CD4-positive, alpha-beta T cell treated with Interleukin-17A for 1 hour (primary cell): ENCODE measurements at regions not wholly inside any gene's neighbourhood (a gene's known extent, or its start where the extent isn't known, plus 50 kb on each side); places are given as distances from the start of the nearest gene placed in this dataset.
A peak's percentile ranks its signal among the peaks of the same experiment; 100 is the strongest.
"Not testable (repeated sequence)": the region's sequence is repeated elsewhere in the genome, so short reads cannot be mapped to it uniquely, and the experiment has no call there.

Source experiments
- DNase-seq: peaks from one replicate; pipeline ENCODE4 v3.0.0-alpha.2; 2020

DNA sequence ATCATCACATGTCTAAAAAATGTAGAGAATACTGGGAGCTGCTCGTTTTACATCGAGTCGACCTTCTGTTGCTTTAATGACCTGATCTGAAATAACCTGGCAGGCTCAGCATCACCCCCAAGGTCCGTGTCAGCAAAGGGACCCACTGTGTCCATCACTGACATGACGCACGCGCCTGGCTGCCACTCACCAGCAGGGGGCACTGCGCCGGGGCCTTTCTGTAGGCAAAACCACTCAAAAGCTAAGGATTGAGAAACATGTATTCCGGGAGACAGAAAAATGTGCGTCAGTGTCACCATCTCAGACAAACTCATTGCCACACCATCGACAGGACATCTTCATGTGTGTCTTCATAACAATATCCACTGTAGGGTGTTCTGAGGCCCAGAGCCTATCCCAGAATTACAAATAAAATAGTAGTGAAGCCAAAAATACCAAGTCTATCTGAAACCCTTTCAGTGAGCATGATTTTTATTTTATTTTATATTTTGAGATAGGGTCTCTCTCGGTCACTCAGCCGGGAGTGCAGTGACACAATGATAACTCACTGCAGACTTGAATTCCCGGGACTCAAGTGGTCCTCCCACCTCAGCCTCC is 130.3 kb upstream of the LSM14A start:
- DNase-seq: peak; percentile 62

DNA sequence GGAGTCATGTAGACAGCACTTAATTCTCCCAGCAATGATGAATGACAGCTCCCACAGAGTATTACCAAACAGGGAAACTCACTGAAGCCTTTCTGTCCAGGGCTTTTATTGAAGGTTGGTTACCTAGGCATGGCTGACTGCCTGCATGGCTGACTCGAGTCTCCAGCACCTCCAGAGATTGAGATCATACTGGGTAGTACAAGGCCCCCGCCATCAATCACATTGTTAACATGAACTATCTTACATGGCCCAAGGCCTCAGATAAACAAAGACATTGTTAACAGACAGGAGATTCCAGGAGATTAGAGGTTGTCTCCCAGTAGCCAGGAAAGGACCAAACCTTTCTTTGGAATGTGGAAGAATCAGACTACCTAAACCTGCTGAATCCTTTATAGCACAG is 128.3 kb upstream of the LSM14A start:
- no peak for DNase-seq

DNA sequence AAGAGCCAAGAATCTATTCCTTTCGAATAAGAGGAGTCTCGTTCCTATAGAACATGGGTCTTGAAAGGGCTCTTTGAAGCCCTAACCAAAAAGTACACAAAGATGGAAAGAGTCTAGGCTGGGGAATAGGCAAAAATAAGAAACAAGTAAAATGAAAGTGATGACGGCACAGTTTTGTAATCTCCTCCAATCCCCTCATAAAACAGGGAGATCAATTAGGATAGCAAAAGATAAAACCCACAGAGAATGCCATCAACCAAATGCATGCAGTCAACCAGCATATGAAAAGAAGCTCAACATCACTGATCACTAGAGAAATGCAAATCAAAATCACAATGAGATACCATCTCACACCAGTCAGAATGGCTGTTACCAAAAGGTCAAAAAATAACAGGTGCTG is 122.4 kb upstream of the LSM14A start:
- DNase-seq: no peak

DNA sequence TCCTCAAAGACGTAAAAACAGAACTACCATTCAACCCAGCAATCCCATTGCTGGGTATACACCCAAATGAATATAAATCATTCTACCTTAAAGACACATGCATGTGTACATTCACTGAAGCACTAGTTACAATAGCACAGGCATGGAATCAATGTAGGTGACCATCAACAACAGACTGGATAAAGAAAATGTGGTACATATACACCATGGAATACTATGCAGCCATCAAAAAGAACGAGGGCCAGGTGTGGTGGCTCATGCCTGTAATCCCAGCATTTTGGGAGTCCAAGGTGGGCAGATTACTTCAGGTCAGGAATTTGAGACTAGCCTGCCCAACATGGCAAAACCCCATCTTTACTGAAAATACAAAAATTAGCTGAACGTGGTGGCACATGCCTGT is 121.9 kb upstream of the LSM14A start:
- DNase-seq: not testable (repeated sequence)

DNA sequence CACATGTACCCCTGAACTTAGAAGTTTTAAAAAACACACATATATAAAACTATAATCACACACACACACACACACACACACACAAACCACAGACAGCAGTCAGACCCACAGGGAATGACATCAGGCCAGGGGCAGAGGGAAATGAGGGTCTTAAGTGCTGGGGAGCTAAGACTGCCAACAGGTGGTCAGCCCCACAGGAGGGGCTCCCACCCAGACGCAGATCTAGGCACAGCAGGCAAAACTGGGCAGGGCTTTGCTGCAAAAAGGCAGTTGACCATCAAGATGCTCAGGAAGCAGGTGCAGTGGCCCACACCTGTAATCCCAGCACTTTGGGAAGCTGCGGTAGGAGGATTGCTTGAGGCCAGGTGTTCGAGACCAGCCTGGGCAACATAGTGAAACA is 121.0 kb upstream of the LSM14A start:
- no peak for DNase-seq

DNA sequence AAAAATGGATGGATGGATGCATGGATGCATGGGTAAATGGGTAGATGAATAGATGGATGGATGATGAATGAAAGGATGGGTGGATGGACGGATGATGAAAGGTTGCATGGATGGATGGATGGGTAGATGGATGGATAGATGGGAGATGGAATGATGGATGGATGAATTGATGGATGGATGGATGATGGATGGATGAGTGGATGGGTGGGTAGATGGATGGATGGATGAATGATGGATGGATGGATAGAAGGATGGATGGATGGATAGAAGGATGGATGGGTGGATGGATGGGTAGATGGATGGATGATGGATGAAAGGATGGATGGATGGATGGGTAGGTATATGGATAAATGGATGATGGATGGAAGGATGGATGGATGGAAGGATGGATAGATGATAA is 115.1 kb upstream of the LSM14A start:
- DNase-seq: no peak

DNA sequence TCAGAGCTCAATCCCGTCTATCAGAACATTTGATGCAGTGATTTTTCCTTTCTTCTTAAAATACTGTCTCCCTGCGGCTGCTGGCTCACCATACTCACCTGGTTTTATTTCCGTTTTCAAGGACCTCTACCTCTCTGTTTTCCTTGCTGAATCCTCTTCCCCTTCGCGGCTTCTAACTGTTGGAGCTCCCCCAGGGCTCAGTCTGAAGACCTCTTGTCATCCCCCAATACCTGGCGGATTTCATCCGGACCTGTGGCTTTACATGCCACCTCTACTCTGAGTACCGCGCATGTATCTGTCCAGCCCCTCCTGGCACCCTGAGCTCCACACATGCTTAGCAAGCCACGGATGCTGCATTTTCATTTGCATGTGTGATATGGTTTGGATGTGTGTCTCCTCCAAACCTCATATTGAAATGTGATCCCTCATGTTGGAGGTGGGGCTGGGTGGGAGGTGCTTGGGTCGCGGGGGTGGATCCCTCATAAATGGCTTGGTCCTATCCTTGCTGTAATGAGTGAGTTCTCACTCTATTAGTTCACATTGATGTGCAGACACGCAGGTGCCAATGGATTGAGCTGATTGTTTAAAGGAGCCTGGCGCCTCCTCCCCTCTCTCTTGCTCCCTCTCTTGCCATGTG is 106.2 kb upstream of the LSM14A start:
- no peak for DNase-seq

DNA sequence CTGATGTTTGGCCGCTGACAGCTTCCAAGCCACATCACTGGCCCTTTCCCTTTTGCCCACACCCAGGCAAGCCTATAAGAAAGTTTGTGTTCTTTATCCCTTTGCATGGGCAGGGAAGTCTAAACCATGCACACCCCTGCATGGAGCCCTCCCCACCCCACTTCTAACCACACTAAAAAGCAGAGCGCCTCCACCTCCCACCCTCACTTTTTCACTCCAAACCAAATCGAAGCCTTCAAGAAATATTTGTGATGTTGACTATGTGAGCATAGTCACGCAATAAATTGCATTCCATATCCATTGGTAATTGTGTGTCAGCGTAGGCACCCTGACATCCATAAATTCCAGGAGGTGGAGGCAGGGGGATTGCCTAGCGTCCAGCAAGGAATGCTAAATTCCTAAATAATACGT is 104.4 kb upstream of the LSM14A start:
- DNase-seq: no peak

DNA sequence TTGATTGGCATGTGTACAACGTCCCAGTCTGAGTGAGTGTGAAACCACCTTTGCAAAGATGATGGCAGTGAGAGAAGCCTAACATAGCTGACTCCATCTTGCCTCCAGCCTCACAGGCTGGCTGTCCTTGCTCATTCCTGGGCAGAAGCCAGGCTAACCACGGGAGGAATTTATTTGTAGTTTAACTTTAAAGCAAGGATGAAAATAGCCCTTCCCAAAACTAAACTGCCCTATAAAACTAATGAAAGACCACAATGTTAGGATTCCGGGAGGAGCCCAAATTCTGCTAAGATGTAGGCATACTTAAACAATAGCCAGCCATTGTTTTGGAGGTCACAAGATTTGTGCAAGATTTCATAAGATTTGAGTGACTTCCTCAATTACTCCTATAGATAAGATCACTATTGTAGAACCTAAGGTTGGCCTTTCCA is 96.6 kb upstream of the LSM14A start:
- no peak for DNase-seq

DNA sequence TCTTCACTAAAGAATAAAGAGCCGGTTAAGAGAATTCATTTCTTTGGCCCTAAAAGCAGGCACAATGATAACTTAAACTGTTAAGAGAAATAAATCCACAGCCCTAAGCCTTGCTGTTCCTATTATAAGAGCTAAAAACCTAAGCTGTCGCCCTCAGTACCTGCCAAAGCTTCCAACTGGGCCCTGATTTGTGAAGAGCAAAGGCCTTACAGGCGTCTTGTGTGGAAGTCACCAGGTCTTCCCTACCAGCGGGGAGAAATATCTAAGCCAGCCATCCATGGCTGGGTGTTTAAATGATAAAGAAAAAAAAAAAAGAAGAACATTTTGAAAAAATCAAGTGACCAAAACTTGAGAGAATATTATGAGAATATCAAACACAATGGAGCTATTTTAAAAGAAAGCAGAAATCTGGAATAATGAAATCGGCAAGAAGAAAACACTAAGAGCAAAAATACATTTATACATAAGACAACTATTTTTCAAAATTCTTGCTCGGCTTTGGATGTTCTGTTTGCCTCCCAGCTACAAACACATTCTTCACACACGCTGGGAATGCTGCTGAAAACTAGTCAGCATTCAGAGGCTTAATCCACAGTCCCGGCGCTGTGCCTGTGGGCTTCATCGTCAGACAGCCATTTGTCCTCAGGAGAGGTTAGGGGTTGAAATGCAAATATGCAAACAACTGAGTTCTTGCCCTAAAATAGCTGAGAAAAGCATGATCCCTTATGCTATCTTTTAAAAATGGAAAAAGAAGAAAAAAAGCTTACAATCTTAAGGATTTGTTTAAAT is 89.8 kb upstream of the LSM14A start:
- DNase-seq: no peak

DNA sequence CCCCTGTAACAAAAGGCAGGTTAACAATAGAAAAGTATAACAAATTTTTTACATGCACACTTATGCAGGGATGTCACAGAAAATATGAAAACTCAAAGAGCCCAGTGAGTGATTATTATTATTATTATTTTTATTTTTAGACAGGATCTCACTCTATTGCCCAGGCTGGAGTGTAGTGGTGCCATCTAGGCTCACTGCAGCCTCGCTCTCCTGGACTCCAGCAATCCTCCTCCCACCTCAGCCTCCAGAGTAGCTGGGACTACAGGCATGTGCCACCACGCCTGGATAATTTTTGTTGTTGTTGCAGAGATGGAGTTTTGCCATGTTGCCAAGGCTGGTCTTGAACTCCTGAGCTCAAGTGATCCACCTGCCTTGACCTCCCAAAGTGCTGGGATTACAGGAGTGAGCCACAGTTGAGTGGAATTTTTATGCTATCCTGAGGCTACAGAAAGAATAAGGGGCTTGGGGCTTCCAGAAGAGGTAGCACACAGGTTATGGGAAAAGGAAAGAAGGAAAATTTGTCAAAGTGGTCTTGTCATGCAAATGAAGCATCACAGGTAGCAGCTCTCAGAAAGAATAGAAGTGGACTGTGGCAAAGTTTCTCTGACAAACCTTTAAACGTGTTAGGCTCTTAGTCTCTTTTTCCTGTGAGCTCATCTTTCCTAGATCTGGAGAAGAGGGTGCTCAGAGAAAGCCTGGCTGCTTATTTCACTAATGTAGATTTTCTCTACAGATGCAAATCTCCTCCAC is 87.7 kb upstream of the LSM14A start:
- no peak for DNase-seq

DNA sequence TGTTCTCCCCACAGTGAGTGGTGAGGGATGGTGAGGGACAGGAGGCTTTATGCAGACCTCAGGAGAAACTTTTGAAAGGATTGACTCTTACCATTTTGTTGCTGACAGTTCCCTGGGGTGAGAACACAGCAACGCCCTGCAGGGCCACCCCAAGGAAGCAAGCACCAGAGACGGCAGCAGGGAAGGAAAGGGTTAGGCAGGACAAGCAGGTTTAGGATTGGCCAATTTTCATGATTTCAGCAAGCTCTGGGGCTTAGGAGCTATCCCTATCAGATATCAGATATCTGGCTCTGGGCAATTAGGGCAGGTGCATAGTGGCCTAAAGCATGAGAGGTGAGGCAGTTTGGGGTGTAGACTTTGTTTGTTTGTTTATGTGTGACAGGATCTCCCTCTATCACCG is 87.0 kb upstream of the LSM14A start:
- DNase-seq: no peak

DNA sequence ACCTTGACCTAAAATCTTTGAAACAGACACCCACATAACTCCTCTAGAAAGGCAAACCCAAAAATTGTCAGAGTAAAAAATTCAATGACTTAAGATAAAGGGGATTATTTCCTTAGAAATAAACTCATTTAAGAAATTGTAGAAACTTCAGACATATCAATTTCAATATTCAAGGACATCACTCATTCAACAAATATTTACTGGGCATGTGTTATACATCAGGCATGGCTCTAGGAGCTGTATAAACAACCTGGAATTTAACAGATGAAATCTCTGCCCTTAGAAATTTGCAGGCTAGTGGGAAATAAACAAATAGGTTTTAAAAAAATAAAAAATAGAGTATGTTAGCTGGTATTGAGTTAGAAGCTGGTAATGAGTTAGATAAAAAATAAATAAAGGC is 84.0 kb upstream of the LSM14A start:
- DNase-seq: no peak

DNA sequence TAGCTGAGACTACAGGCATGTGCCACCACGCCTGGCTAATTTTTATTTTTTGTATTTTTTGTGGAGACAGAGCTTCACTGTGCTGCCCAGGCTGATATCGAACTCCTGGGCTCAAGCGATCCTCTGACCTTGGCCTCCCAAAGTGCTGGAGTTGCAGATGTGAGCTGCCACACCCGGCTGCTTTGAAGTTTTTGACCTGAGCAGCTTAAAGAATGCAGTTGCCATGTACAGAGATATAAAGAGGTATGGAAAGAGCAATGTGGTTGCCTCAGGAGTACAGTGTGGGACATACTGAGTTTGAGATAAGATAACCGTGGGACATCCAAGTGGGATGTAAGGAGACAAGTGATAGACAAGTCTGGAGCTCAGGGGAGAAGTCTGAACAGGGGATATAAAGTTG is 82.7 kb upstream of the LSM14A start:
- no peak for DNase-seq

DNA sequence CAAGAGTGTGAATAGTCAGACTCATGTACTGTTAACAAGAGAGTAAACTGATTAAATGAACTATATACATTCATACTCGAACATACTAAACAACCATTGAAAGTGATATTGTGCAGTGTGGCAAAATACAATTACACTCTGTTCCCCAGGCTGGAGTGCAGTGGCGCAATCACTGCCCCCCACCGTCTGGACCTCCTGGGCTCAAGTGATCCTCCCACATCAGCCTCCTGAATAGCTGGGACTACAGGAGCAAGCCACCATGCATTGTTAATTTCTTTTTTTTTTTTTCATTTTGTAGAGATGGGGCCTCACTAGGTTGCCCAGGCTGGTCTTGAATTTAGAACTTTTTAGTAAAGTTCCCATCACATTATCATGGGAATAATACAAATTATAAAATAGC is 77.3 kb upstream of the LSM14A start:
- no peak for DNase-seq

DNA sequence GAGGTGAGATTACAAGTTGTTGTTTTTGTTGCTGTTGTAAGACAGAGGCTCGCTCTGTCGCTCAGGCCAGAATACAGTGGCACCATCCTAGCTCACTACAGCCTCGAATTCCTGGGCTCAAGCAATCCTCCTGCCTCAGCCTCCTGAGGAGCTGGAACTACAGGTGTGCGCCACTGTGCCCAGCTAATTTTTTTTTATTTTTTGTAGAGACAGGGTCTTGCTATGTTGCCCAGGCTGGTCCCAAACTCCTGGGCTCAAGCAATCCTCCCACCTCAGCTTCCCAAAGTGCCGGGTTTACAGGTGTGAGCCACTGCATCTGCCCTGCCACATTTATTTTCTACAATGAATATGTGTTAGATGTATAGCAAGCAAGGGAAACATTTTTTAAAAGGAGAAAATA is 76.9 kb upstream of the LSM14A start:
- DNase-seq: not testable (repeated sequence)

DNA sequence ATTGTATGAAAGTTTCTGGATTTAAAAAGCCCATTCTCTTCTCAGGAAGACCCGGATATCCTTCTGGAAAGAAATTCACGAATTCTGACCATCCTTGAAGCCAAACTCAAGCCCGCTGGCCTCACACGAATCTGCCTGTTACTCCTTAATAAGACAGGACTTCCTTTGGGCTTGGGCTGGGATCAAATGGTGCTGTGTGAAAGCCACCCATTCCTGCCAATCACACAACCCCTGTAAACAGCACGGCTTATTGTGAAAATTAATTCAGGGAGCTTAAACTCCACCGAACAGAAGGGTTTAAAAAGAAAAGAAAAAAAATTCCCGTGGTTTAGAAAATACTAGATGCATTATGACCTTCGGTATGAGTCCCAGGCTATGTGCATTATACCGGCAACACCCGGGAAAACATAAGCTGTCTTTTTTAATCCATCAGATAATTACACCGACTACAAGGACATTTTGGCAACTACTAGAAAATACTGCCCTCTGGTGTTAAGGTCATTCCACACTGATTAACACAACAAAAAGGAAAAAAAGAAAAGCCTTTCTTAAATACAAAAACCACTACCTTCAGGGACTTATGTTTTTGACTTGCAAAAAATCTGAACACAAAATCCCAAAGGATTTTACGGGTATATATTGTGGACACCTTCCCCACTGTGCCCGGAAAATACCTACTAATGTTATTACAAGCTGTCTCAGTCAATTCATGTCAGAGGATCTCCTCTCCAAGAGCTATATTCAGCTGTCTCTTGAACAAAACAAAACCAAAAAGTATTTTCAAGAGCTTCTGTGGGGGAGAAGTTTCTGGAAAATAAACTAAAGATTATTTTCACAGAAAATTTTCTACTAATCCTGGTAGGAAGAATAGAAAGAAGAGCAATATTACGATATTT is 76.0 kb upstream of the LSM14A start:
- DNase-seq: peak; percentile 53

DNA sequence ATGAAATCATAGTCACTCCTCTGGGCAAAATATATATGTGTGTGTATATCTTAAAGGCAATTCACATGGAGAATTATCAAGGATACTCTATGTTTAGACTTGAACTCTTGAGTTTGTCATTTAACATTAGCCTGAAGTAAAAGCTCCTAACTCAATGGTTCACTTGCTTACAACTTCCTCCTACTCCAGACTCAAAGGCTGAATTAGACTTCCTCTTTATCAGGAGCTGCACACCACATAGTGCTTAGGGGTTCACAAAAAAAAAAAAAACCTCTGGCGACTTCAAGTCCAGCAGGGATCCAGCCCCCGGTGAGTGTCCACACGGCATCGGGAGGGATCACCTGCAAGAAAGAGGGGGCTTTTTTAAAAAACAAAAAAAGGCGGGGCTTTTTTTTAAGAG is 68.2 kb upstream of the LSM14A start:
- no peak for DNase-seq

DNA sequence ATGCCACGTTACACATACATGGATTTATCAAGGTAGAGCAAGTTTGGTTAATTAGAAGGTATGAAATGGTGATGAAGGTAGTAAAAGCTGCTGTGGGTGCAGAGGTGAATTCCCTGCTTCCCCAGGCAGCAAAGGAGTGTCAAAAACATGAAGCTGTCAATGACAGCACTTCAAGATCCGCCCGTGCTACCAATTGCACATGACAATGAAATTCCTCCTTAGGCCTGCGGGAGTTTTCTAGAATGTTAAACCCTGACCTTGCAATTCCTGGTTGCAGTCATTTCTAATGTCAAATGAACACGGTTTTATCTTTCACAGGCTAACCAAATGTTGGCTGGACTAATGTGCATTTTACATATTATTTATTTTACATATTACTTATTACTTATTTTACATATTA is 67.7 kb upstream of the LSM14A start:
- DNase-seq: no peak

DNA sequence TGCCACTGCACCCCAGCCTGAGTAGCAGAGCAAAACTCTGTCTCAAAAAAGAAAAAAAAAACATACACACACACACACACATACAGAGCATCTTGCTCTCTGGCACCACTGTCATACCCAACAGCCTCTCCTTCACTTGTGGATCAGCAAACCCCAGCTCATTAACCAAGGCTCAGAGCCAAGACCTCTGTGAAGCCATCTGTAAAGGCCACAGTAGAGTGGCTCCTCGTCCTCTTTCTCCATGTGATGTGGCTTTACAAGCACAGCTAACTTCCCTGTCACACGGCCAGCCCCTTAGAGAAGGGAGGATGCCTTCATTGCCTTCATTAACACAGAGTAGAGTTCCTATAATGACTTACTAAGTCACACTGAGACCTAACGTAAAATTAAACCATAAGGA is 62.7 kb upstream of the LSM14A start:
- DNase-seq: no peak

DNA sequence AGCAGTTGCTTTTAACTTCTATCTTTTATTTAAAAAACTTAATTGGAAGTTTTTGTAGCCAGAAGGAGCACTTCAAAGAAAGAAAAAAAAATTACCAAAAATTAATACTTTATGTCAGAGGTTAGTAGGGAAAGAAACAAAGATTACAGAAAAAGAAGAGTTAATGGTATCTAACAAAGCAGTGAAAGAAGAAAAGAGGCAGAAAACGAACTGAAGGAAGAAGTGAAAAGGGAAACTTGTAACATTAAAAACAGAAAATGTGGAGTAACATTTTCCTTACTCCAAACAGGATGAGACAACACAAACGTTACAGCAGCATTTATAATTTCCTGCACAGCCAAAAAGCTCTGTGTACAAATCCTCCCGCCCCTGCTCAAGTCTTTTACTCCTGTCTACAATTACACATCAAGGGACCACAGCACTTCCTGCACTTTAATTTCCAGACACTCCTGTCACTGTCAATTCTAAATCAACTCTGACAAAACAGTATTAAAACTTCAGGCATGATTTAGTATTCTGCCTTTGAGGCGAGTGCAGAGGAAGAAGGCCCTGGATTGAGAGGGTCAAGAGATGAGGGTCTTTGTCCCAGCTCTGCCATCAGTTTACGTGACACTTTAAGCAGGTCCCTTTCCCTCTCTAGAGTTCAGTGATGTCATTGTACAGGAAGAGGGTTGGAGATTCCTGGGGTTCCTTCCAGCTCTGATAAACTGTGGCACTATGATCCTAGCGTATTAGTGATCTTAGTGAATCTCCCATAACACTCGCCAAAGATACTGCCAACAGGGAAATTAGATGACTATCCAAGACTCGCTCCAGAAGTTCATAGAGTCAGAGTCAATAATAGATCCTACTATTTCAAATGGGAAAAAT is 53.2 kb upstream of the LSM14A start:
- DNase-seq: no peak

DNA sequence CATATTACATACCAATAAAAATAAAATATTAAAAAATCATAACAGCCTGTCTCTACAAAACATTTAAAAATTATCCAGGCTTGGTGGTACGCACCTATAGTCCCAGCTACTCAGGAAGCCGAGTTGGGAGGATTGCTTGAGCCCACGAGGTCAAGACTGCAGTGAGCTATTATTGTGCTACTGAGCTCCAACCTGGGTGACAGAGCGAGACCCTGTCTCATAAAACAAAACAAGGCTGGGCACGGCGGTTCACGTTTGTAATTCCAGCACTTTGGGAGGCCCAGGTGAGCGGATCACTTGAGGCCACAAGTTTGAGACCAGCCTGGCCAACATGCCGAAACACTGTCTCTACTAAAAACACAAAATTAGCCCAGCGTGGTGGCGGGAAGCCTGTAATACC is 52.2 kb upstream of the LSM14A start:
- DNase-seq: no peak
